OCI-LY1 (cell line): ENCODE measurements at regions not wholly inside any gene's neighbourhood (a gene's known extent, or its start where the extent isn't known, plus 50 kb on each side); places are given as distances from the start of the nearest gene placed in this dataset.

Experiments used
- CTCF ChIP-seq: fragments of 200-600 bp; sonication (generic), shearing (Covaris generic); IDR thresholded peaks from 2 replicates; pipeline ENCODE4 v1.5.1; 2017; ENCODE audit warnings: mild to moderate bottlenecking, antibody characterized with exemption, low read length, moderate library complexity, mixed read lengths
- EZH2 ChIP-seq: fragments of 200-600 bp; sonication (generic), shearing (Covaris generic); IDR thresholded peaks from 2 replicates; pipeline ENCODE4 v1.8.0; 2017; ENCODE audit warnings: borderline replicate concordance, mixed run types, mild to moderate bottlenecking, antibody characterized with exemption, low read length, moderate library complexity, mixed read lengths

- TF ChIP-seq CTCF (no peak), EZH2 (no peak)
Observed at GRCh38 chr21:35226968-35227744, 178.1 kb upstream of the RUNX1 start.
